Skeletal muscle tissue (tissue), 3 donors: ENCODE measurements at regions not wholly inside any gene's neighbourhood (a gene's known extent, or its start where the extent isn't known, plus 50 kb on each side); places are given as distances from the start of the nearest gene placed in this dataset.
"Not testable (repeated sequence)": the region's sequence is repeated elsewhere in the genome, so short reads cannot be mapped to it uniquely, and the experiment has no call there.

Experiments
- H3K27ac ChIP-seq: one replicate; pipeline ENCODE4 v1.7.0; 2013; ENCODE audit warnings: mild to moderate bottlenecking, low read depth, low read length, inconsistent platforms
- H3K27me3 ChIP-seq, 3 donors: one replicate each; pipeline ENCODE4 v1.7.0; 2013; ENCODE audit warnings: low read length in 3 of 3; ENCODE audit not compliant: control insufficient read depth in 3 of 3, insufficient read depth in 3 of 3
- H3K36me3 ChIP-seq, 3 donors: one replicate each; pipeline ENCODE4 v1.7.0; 2013; ENCODE audit warnings: low read length in 3 of 3; ENCODE audit not compliant: control insufficient read depth in 3 of 3, insufficient read depth in 3 of 3
- H3K4me1 ChIP-seq, 3 donors: one replicate each; pipeline ENCODE4 v1.7.0; 2013; ENCODE audit warnings: low read length in 3 of 3, mild to moderate bottlenecking in 3 of 3; ENCODE audit not compliant: control insufficient read depth in 3 of 3, insufficient read depth in 3 of 3
- H3K4me3 ChIP-seq, 3 donors: one replicate each; pipeline ENCODE4 v1.7.0; 2013; ENCODE audit warnings: low read length in 3 of 3
- H3K9ac ChIP-seq, 3 donors: one replicate each; pipeline ENCODE4 v1.7.0; 2013; ENCODE audit warnings: low read length in 3 of 3, mild to moderate bottlenecking in 3 of 3, moderate library complexity in 2 of 3, low read depth in 1 of 3
- H3K9me3 ChIP-seq, 3 donors: one replicate each; pipeline ENCODE4 v1.7.0; 2013; ENCODE audit warnings: low read length in 3 of 3; ENCODE audit not compliant: control insufficient read depth in 3 of 3
- donor health status: Osteomylitis.

DNA sequence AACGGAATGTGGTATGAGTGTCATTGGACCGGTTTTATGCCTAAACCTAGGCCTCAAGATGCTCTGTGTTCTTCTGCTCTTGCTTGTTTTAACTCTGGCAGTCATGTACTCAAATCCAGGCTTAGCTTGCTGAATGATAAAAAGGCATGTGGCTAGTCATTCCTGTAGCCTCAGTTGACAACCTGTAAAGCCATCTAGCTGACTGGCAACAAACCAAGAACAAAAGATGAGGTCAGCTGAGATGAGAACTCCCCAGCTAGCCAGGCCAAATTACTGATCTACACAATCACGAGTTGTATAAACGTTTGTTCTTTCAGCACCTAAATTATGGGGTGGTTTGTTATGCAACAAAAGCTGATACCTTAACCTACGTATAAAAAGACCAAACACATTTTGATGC, 1406.0 kb upstream of the CDH8 start:
- Histone ChIP-seq H3K9ac (no peak overlapping the region), H3K27me3 (no peaks in the 10 kb centered on the region), H3K4me3 (no peak overlapping the region), H3K4me1 (no peaks in the 10 kb centered on the region), H3K27ac (no peak overlapping the region), H3K36me3 (no peaks in the 10 kb centered on the region), H3K9me3 (no peaks in the 10 kb centered on the region)

DNA sequence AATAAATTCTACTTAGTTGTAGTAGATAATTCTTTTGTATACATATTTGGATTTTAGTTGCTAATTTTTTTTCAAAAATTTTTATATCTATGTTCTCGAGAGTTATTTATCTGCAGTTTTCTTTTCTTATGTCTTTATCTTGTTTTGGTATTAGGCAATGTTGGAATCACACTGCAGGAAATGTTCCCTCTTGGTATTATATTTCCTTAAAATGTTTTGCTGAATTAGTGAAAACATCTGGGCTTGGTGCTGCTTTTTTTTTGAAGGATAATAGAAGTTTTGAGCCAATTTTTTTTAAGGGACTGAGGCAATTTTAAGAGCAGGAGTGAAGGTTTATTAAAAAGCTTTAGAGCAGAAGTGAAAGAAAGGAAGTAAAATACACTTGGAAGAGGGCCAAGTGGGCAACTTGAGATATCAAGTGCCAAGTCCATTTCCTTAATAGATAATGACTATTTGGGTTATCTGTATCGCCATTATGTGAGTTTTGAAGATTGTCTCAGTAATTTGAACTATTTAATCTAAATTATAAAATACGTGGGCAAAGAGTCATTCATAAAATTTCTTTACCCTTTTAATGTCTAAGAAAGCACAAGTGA, 1390.1 kb upstream of the CDH8 start:
- no peaks in the 10 kb centered on the region for H3K4me1 ChIP-seq
- H3K36me3 ChIP-seq, result no peaks in the 10 kb centered on the region
- no peak overlapping the region for H3K27ac ChIP-seq
- H3K9me3 ChIP-seq, result no peaks in the 10 kb centered on the region
- no peak overlapping the region for H3K9ac ChIP-seq
- no peaks in the 10 kb centered on the region for H3K27me3 ChIP-seq
- H3K4me3 ChIP-seq, result no peak overlapping the region

DNA sequence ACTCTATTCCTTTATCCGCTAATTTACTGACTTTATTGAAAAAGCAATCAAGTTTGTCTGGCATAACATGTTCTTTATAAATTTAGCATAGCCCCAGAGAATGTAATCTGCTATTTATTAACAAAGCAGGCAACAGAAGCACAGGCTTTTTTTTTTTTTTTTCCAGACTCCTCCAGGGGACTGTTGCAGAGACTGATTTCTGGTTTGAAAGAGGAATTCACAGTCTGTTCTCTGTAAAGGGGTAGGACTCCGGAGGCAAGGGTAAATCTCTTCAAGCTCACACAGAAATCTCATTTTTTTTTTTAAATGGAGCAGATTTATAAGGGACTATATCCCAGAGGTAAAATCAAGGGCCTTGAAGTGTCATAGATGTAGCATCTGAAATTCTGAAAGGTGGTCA, 1386.5 kb upstream of the CDH8 start:
- Histone ChIP-seq H3K9ac (no peak overlapping the region), H3K27me3 (no peaks in the 10 kb centered on the region), H3K9me3 (no peaks in the 10 kb centered on the region), H3K27ac (no peak overlapping the region), H3K4me3 (no peak overlapping the region), H3K36me3 (no peaks in the 10 kb centered on the region), H3K4me1 (no peaks in the 10 kb centered on the region)

DNA sequence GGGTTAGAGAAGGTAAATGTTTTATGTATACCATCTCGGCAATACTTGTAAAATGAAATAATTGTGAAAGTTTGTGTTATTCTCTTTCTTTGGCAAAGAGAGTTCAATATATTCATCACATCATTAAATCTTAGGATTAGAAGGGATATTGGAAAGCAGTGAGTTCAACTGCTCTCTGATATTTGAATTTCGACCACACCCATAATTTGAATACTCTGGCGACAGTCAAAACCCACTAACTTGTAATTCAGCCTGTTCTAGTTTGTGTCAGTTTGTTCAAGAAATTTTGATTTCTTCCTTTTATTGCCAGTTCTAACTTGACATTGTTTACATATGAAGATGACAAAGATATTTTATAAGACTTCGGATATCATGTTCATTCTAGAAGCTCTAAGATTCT, 1380.5 kb upstream of the CDH8 start:
- no peaks in the 10 kb centered on the region for H3K4me1 ChIP-seq
- H3K27ac ChIP-seq, result no peak overlapping the region
- H3K4me3 ChIP-seq, result no peak overlapping the region
- H3K27me3 ChIP-seq, result no peaks in the 10 kb centered on the region
- no peak overlapping the region for H3K9ac ChIP-seq
- no peaks in the 10 kb centered on the region for H3K36me3 ChIP-seq
- no peaks in the 10 kb centered on the region for H3K9me3 ChIP-seq

DNA sequence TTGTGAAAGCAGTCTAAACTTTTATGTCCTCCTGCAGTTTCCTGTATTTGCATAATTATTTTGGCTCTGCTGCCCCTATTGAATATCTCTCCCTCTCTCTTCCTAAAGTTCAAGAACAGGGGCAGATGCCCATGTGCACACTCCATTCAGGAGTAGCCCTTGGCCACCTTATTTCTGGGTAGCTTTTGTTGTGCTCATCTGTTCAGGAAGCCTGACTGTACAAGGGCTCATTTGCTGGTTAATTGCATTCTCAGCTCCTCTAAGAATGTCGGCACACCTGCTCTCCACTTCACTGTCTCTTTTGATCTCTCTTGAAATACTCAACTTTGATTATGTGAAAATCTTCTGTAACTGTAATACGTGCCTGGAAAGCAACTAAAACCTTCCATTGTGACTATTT, 1378.8 kb upstream of the CDH8 start:
- H3K9me3 ChIP-seq, result no peaks in the 10 kb centered on the region
- H3K9ac ChIP-seq, result no peak overlapping the region
- H3K36me3 ChIP-seq, result no peaks in the 10 kb centered on the region
- no peak overlapping the region for H3K4me3 ChIP-seq
- no peaks in the 10 kb centered on the region for H3K27me3 ChIP-seq
- H3K4me1 ChIP-seq, result no peaks in the 10 kb centered on the region
- H3K27ac ChIP-seq, result no peak overlapping the region

DNA sequence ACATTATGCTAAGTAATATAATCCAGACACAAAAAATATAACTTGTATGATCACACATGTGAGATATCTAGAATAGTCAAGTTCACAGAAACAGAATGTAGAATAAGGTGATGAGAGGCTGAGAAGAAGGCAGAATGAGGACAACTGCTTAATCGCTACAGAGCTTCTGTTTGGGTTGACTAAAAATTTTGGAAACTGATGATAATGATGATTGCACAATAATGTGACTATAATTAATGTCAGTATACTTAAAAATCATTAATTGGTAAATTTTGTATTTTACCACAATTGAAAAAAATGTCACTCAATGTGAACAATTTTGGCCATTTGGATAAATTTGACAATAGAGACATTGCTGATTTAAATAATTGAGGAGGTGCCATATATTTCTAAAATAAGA, 1374.4 kb upstream of the CDH8 start:
- H3K4me3 ChIP-seq, result no peak overlapping the region
- H3K27ac ChIP-seq, result no peak overlapping the region
- no peak overlapping the region for H3K9ac ChIP-seq
- H3K9me3 ChIP-seq, result no peaks in the 10 kb centered on the region
- no peaks in the 10 kb centered on the region for H3K27me3 ChIP-seq
- H3K4me1 ChIP-seq, result no peaks in the 10 kb centered on the region
- H3K36me3 ChIP-seq, result no peaks in the 10 kb centered on the region

DNA sequence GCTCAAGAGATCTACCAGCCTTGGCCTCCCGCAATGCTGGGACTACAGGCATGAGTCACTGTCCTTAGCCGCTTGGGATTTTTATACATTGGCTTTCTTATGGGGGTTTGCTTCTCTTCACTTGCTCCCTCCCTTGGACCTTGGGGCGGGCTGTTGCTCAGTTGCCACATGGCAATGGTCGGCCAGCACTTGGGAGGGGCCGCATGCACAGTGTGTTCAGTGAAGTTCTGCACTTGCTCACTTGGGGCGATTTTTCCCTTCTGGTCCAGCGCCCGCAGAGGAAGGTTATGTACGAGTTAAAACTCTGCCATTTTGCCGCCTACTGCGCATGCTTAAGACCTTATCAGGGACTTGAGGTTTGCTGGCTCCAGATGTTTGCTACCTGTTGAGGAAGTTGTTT, 1367.6 kb upstream of the CDH8 start:
- H3K27ac ChIP-seq, result no peak overlapping the region
- H3K36me3 ChIP-seq, result no peaks in the 10 kb centered on the region
- no peaks in the 10 kb centered on the region for H3K9me3 ChIP-seq
- H3K4me1 ChIP-seq, result no peaks in the 10 kb centered on the region
- no peak overlapping the region for H3K4me3 ChIP-seq
- no peak overlapping the region for H3K9ac ChIP-seq
- H3K27me3 ChIP-seq, result no peaks in the 10 kb centered on the region

DNA sequence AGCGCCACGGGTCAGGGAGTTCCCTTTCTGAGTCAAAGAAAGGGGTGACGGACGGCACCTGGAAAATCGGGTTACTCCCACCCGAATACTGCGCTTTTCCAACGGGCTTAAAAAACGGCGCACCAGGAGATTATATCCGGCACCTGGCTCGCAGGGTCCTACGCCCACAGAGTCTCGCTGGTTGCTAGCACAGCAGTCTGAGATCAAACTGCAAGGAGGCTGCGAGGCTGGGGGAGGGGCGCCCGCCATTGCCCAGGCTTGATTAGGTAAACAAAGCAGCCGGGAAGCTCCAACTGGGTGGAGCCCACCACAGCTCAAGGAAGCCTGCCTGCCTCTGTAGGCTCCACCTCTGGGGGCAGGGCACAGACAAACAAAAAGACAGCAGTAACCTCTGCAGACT, 1352.0 kb upstream of the CDH8 start:
- H3K27me3 ChIP-seq, H3K9ac ChIP-seq, H3K4me1 ChIP-seq, H3K36me3 ChIP-seq, H3K9me3 ChIP-seq, H3K4me3 ChIP-seq, H3K27ac ChIP-seq: not testable (repeated sequence)

DNA sequence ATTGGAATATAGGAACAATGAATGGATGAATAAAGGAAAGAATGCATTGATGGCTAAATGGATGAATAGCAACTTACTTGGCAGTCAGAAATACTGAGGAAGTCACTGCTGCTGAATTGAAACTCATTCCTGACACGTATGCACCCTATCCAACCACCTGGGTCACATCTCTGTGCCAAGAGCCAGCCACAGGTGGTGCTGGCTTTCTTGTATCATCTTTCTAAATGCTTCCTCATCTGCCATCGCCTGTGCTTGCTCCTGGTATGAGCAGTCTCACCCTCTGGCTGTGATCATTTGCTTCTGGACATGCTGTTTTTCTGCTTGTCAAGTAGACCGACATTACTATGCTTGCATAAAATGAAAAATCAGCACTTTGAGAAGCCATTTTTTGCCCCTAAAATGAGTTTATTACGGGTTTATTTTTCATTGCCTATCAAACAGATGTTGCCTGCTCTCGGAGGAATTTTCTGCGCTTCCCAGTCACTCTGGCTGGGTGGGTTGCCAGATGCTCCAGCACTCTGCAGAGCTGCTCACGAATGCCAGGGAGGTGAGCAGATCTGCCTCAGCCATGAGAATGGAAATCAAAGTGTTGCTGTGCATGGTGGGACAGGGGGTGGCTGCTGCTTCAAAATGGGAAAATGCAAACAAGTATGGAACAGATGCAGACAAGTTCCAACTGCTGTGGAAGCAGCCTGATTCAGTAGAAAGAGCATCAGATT, 1349.6 kb upstream of the CDH8 start:
- no peaks in the 10 kb centered on the region for H3K9me3 ChIP-seq
- H3K4me3 ChIP-seq, result no peak overlapping the region
- H3K9ac ChIP-seq, result no peak overlapping the region
- H3K27ac ChIP-seq, result no peak overlapping the region
- H3K27me3 ChIP-seq, result no peaks in the 10 kb centered on the region
- H3K4me1 ChIP-seq, result no peaks in the 10 kb centered on the region
- H3K36me3 ChIP-seq, result no peaks in the 10 kb centered on the region

DNA sequence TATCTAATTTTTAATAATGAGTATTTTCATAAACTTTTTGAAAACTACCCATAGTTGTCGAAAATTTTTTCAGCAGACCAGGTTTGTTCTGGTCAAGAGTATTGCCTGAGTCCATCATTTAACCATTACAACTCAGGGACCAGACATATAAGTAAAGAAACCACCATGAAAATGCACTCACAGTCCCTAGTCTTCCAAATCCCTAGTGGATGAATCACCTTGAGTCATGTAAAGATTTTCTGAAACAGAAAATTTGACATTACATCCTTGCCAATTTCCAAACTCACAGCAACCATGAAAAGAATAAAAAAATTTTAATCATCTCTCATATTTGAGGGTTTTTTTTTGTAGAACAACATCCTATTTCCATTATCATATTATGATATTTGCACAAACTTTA, 1337.5 kb upstream of the CDH8 start:
- Histone ChIP-seq H3K9ac (no peak overlapping the region), H3K4me3 (no peak overlapping the region), H3K27ac (no peak overlapping the region), H3K36me3 (no peaks in the 10 kb centered on the region), H3K27me3 (no peaks in the 10 kb centered on the region), H3K4me1 (no peaks in the 10 kb centered on the region), H3K9me3 (peaks cover 0 to 2% (median 0%) of the 10 kb centered on the region in 3 donors)
